B cell (primary cell): ENCODE measurements at regions not wholly inside any gene's neighbourhood (a gene's known extent, or its start where the extent isn't known, plus 50 kb on each side); places are given as distances from the start of the nearest gene placed in this dataset.

Source experiments
- ATAC-seq: fragments of 200-7000 bp; cut with Tn5 transposase; one replicate; pipeline ENCODE4 v1.10.0; 2021; ENCODE audit warnings: low read depth, mild to moderate bottlenecking, moderate number of reproducible peaks, moderate library complexity
- CTCF ChIA-PET: fragments of 350-600 bp; sonication (Branson Sonifier 250); formaldehyde crosslinking; loops from one replicate; lab custom pipeline; 2021; ENCODE audit warnings: antibody characterized with exemption, inconsistent platforms; lab: Charles Lee
- POLR2A ChIA-PET: fragments of 350-600 bp; sonication (Branson Sonifier 250); formaldehyde crosslinking; loops from one replicate; lab custom pipeline; 2021; ENCODE audit warnings: antibody characterized with exemption; lab: Charles Lee
- DNase-seq: peaks from one replicate; pipeline ENCODE4 v3.0.0; 2013
- H2AFZ ChIP-seq: 2 replicates; pipeline ENCODE4 v1.6.1; 2012; ENCODE audit warnings: mild to moderate bottlenecking, low read depth, low read length; ENCODE audit not compliant: insufficient read depth, poor library complexity, severe bottlenecking
- H3K27ac ChIP-seq, 2 donors: 1 replicate in 1 of 2; 2 replicates in 1 of 2; pipeline ENCODE4 v1.5.1; 2012 to 2013; ENCODE audit warnings: low read length in 2 of 2, mild to moderate bottlenecking in 2 of 2, moderate library complexity in 1 of 2
- H3K27me3 ChIP-seq, 4 experiments: fragments of 200-600 bp in 1 of 4; sonication (generic) in 1 of 4; replicated peaks in 1 of 4; 1 replicate in 2 of 4; 2 replicates in 2 of 4; pipeline versions ENCODE4 v1.6.1 to v1.7.0; 2013 to 2016; ENCODE audit warnings: low read length in 3 of 4, mild to moderate bottlenecking in 2 of 4, mixed read lengths in 1 of 4, moderate library complexity in 1 of 4; ENCODE audit not compliant: insufficient read depth in 4 of 4, control insufficient read depth in 3 of 4; ENCODE audit errors: control extremely low read depth in 1 of 4
- H3K36me3 ChIP-seq, 2 experiments: replicated peaks in 1 of 2; 1 replicate in 1 of 2; 2 replicates in 1 of 2; pipeline versions ENCODE4 v1.6.1 to v1.7.1; 2013; ENCODE audit warnings: low read length in 1 of 2; ENCODE audit not compliant: insufficient read depth in 2 of 2, control insufficient read depth in 1 of 2; ENCODE audit errors: control extremely low read depth in 1 of 2, extremely low read depth in 1 of 2
- H3K4me1 ChIP-seq, 2 donors: fragments of 200-600 bp in 1 of 2; sonication (generic) in 1 of 2; 1 replicate in 1 of 2; 2 replicates in 1 of 2; pipeline versions ENCODE4 v1.5.1 to v1.6.1; 2013 to 2017; ENCODE audit warnings: low read length in 2 of 2; ENCODE audit not compliant: control insufficient read depth in 2 of 2, insufficient read depth in 2 of 2
- H3K4me2 ChIP-seq: replicated peaks from 2 replicates; pipeline ENCODE3; 2012; ENCODE audit warnings: mild to moderate bottlenecking, low read depth, low read length; ENCODE audit not compliant: poor library complexity, severe bottlenecking
- H3K4me3 ChIP-seq, 5 experiments: fragments of 200-600 bp in 1 of 5; sonication (generic) in 1 of 5; 1 replicate in 3 of 5; 2 replicates in 2 of 5; pipeline versions ENCODE4 v1.5.1 to v1.7.0; 2011 to 2016; ENCODE audit warnings: low read length in 4 of 5, mild to moderate bottlenecking in 4 of 5, low read depth in 2 of 5, control low read depth in 1 of 5, moderate library complexity in 1 of 5; ENCODE audit not compliant: insufficient read depth in 1 of 5; ENCODE audit errors: control extremely low read depth in 1 of 5, extremely low read depth in 1 of 5
- H3K79me2 ChIP-seq: fragments of 200-600 bp; sonication (generic); one replicate; pipeline ENCODE4 v1.6.0; 2016; ENCODE audit warnings: low read length; ENCODE audit not compliant: control insufficient read depth, insufficient read depth
- H3K9ac ChIP-seq: fragments of 200-600 bp; sonication (generic); 2 replicates; pipeline ENCODE4 v1.6.1; 2017; ENCODE audit warnings: mild to moderate bottlenecking, low read length, moderate library complexity
- H3K9me3 ChIP-seq, 3 donors: one replicate each; pipeline versions ENCODE4 v1.6.1 to v1.7.1; 2013; ENCODE audit warnings: low read length in 2 of 3; ENCODE audit not compliant: control insufficient read depth in 2 of 3, insufficient read depth in 1 of 3; ENCODE audit errors: control extremely low read depth in 1 of 3
- H4K20me1 ChIP-seq: 2 replicates; pipeline ENCODE4 v1.6.0; 2012; ENCODE audit warnings: mild to moderate bottlenecking, low read length; ENCODE audit not compliant: insufficient read depth, control insufficient read depth, poor library complexity, severe bottlenecking
- H3K27ac Mint-ChIP-seq: one replicate; pipeline ENCODE4 v1.8.0; 2021; ENCODE audit warnings: mixed read lengths
- H3K27me3 Mint-ChIP-seq: one replicate; pipeline ENCODE4 v1.8.0; 2021; ENCODE audit warnings: mixed read lengths
- H3K4me1 Mint-ChIP-seq: one replicate; pipeline ENCODE4 v1.8.0; 2021; ENCODE audit warnings: mixed read lengths
- H3K4me3 Mint-ChIP-seq: one replicate; pipeline ENCODE4 v1.8.0; 2021; ENCODE audit warnings: mixed read lengths
- H3K9me3 Mint-ChIP-seq: one replicate; pipeline ENCODE4 v1.8.0; 2022; ENCODE audit warnings: mixed read lengths; ENCODE audit not compliant: insufficient read depth
- CTCF ChIP-seq: fragments of 200-600 bp; IDR thresholded peaks from one replicate; pipeline ENCODE4 v1.8.0; 2022; ENCODE audit warnings: antibody characterized with exemption, mild to moderate bottlenecking
- EZH2 ChIP-seq: IDR thresholded peaks from 2 replicates; pipeline ENCODE4 v1.6.1; 2012; ENCODE audit warnings: borderline replicate concordance, low read depth, mild to moderate bottlenecking, moderate library complexity, low read length; ENCODE audit not compliant: insufficient read depth, poor library complexity, severe bottlenecking
- WGBS: methylation state at CpG from one replicate; pipeline ENCODE4 v1.1.5; 2013; ENCODE audit warnings: missing lambda C conversion rate; ENCODE audit not compliant: insufficient coverage; 5-methylcytosine and 5-hydroxymethylcytosine counted together
- intact Hi-C: fragments of 100-400 bp; cut with micrococcal nuclease; formaldehyde crosslinking; loops from one replicate; pipeline ENCODE4 v1.10.0; 2022

- intact Hi-C loops = no loop called here
- ChIA-PET CTCF (interaction anchor here (0.6 kb wide), 1 partner anchor 560 kb away, joined by 7 read pairs; no protein-coding TSS in a partner anchor), POLR2A (no interaction called here)
- no CpG with 5 or more reads among the region's 1 CpG for WGBS
- Mint-ChIP-seq H3K4me1 (no peaks in the 10 kb centered on the region), H3K4me3 (no peak overlapping the region), H3K27me3 (peaks cover 3% of the 10 kb centered on the region), H3K9me3 (no peaks in the 10 kb centered on the region), H3K27ac (no peak overlapping the region)
- DNase-seq (no peak), ATAC-seq (no peak)
- Histone ChIP-seq H3K9me3 (peaks cover 0 to 4% (median 0%) of the 10 kb centered on the region in 3 donors), H4K20me1 (no peaks in the 10 kb centered on the region), H3K27me3 (no peaks in the 10 kb centered on the region), H2AFZ (no peak overlapping the region), H3K27ac (no peak overlapping the region), H3K4me3 (no peak overlapping the region), H3K79me2 (no peaks in the 10 kb centered on the region), H3K36me3 (no peaks in the 10 kb centered on the region), H3K4me2 (no peak overlapping the region), H3K9ac (no peak overlapping the region), H3K4me1 (no peaks in the 10 kb centered on the region)
- TF ChIP-seq CTCF (no peak), EZH2 (no peak)
Observed at GRCh38 chr17:69796078-69796477, 278.9 kb upstream of the KCNJ16 start.

- POLR2A ChIA-PET = no interaction called here
- no peaks in the 10 kb centered on the region for H4K20me1 ChIP-seq
- H3K9me3 ChIP-seq = peaks cover 0 to 21% (median 0%) of the 10 kb centered on the region in 3 donors
- no peaks in the 10 kb centered on the region for H3K36me3 ChIP-seq
- no peak overlapping the region for H3K27ac Mint-ChIP-seq
- H2AFZ ChIP-seq = no peak overlapping the region
- CTCF ChIA-PET = no interaction called here
- no peak overlapping the region for H3K27ac ChIP-seq
- WGBS = 97% methylated on average over 3 of the region's 3 CpGs
- H3K4me3 ChIP-seq = no peak overlapping the region
- no peak overlapping the region for H3K4me3 Mint-ChIP-seq
- TF ChIP-seq EZH2 (no peak), CTCF (no peak)
- H3K79me2 ChIP-seq = no peaks in the 10 kb centered on the region
- no peaks in the 10 kb centered on the region for H3K27me3 ChIP-seq
- intact Hi-C loops = no loop called here
- H3K4me1 Mint-ChIP-seq = no peaks in the 10 kb centered on the region
- no peaks in the 10 kb centered on the region for H3K9me3 Mint-ChIP-seq
- H3K4me2 ChIP-seq = no peak overlapping the region
- ATAC-seq (no peak), DNase-seq (no peak)
- H3K4me1 ChIP-seq = no peaks in the 10 kb centered on the region
- H3K9ac ChIP-seq = no peak overlapping the region
- no peaks in the 10 kb centered on the region for H3K27me3 Mint-ChIP-seq
Observed at GRCh38 chr17:69800870-69801269, 274.2 kb upstream of the KCNJ16 start.
